ENCODE measurements at regions not wholly inside any gene's neighbourhood (a gene's known extent, or its start where the extent isn't known, plus 50 kb on each side); places are given as distances from the start of the nearest gene placed in this dataset.

DNA sequence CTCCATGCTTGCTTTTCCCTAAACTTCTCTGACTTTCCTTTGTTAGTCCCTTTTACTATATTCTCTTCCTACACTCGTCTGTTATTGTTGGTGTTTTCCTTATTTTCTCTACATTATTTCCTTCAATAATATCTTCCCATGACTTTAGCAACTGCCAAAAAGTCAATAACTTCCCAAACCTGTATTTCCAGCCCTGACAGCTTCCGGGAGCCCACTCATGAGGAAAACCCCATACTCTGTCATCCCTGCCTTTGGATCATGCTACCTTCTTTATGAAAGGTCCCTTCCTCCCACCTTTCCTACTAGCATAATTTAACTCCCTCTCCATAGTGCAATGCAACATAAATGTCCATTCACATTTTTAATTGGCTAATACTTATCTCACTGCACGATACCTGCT is 144.0 kb upstream of the CDH6 start:
- TF ChIP-seq, protein P1, sequence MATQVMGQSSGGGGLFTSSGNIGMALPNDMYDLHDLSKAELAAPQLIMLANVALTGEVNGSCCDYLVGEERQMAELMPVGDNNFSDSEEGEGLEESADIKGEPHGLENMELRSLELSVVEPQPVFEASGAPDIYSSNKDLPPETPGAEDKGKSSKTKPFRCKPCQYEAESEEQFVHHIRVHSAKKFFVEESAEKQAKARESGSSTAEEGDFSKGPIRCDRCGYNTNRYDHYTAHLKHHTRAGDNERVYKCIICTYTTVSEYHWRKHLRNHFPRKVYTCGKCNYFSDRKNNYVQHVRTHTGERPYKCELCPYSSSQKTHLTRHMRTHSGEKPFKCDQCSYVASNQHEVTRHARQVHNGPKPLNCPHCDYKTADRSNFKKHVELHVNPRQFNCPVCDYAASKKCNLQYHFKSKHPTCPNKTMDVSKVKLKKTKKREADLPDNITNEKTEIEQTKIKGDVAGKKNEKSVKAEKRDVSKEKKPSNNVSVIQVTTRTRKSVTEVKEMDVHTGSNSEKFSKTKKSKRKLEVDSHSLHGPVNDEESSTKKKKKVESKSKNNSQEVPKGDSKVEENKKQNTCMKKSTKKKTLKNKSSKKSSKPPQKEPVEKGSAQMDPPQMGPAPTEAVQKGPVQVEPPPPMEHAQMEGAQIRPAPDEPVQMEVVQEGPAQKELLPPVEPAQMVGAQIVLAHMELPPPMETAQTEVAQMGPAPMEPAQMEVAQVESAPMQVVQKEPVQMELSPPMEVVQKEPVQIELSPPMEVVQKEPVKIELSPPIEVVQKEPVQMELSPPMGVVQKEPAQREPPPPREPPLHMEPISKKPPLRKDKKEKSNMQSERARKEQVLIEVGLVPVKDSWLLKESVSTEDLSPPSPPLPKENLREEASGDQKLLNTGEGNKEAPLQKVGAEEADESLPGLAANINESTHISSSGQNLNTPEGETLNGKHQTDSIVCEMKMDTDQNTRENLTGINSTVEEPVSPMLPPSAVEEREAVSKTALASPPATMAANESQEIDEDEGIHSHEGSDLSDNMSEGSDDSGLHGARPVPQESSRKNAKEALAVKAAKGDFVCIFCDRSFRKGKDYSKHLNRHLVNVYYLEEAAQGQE (IDR thresholded peaks at IDR 0.05; ENCODE audit: low read depth), result no peak
- TF ChIP-seq TCF12 (IDR thresholded peaks at IDR 0.05; ENCODE audit: low read depth) (no peak), TEAD4 (IDR thresholded peaks at IDR 0.05) (no peak), EP300 (IDR thresholded peaks at IDR 0.05; ENCODE audit: borderline replicate concordance) (no peak)
- TF ChIP-seq, protein P2, sequence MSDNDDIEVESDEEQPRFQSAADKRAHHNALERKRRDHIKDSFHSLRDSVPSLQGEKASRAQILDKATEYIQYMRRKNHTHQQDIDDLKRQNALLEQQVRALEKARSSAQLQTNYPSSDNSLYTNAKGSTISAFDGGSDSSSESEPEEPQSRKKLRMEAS (IDR thresholded peaks at IDR 0.05), result no peak

Data from Ishikawa (cell line).